ENCODE measurements at regions not wholly inside any gene's neighbourhood (a gene's known extent, or its start where the extent isn't known, plus 50 kb on each side); places are given as distances from the start of the nearest gene placed in this dataset.

- no peak for DNase-seq
- Histone ChIP-seq H3K4me3 (no peak overlapping the region), H3K4me1 (no peaks in the 10 kb centered on the region), H3K27me3 (no peaks in the 10 kb centered on the region), H3K9me3 (no peaks in the 10 kb centered on the region), H3K27ac (no peak overlapping the region), H3K36me3 (no peaks in the 10 kb centered on the region)
- TF ChIP-seq CTCF (IDR thresholded peaks at IDR 0.05) (no peak), POLR2A (IDR thresholded peaks at IDR 0.05) (no peak)
- intact Hi-C loops (cut with DNase I; ENCODE audit: low total_unique reads) = no loop called here
These were observed 381.0 kb upstream of the MEX3C start for GRCh38 chr18:51578406-51578980.

GRCh38 chr18:51580580-51580979, 383.1 kb upstream of the MEX3C start:
- Histone ChIP-seq H3K4me1 (no peaks in the 10 kb centered on the region), H3K4me3 (no peak overlapping the region), H3K9me3 (no peaks in the 10 kb centered on the region), H3K27ac (no peak overlapping the region), H3K36me3 (no peaks in the 10 kb centered on the region), H3K27me3 (no peaks in the 10 kb centered on the region)
- TF ChIP-seq POLR2A (IDR thresholded peaks at IDR 0.05) (no peak), CTCF (IDR thresholded peaks at IDR 0.05) (no peak)
- intact Hi-C loops (cut with DNase I; ENCODE audit: low total_unique reads) = no loop called here
- no peak for DNase-seq

GRCh38 chr18:51582551-51582950, 385.1 kb upstream of the MEX3C start:
- Histone ChIP-seq H3K4me3 (no peak overlapping the region), H3K27ac (no peak overlapping the region), H3K4me1 (no peaks in the 10 kb centered on the region), H3K27me3 (no peaks in the 10 kb centered on the region), H3K9me3 (no peaks in the 10 kb centered on the region), H3K36me3 (no peaks in the 10 kb centered on the region)
- DNase-seq = no peak
- TF ChIP-seq CTCF (IDR thresholded peaks at IDR 0.05) (no peak), POLR2A (IDR thresholded peaks at IDR 0.05) (no peak)
- intact Hi-C loops (cut with DNase I; ENCODE audit: low total_unique reads) = no loop called here

GRCh38 chr18:51588616-51589015, 391.1 kb upstream of the MEX3C start:
- DNase-seq = no peak
- Histone ChIP-seq H3K27me3 (no peaks in the 10 kb centered on the region), H3K36me3 (no peaks in the 10 kb centered on the region), H3K4me3 (no peak overlapping the region), H3K9me3 (no peaks in the 10 kb centered on the region), H3K27ac (no peak overlapping the region), H3K4me1 (no peaks in the 10 kb centered on the region)
- TF ChIP-seq POLR2A (IDR thresholded peaks at IDR 0.05) (no peak), CTCF (IDR thresholded peaks at IDR 0.05) (no peak)
- intact Hi-C loops (cut with DNase I; ENCODE audit: low total_unique reads) = no loop called here

DNA sequence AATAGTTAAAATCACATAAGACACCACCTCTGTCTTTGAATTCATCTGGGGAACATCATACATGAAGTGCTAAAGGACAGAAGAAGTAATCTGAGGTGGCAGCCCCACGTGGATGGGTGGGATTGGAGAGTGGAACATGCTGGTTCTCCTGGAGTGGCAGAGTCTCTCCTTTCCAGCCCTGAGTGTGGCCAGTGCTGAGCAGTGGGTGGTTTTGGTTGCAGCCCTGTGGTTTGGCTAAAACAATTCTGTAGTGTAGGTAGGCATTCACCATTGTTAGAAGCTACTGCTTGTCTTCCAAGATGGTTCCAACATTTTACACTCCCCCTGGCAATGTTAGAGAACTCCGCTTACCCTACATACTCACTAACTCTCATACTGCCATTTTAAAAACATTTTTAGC, 396.4 kb upstream of the MEX3C start:
- no peak for DNase-seq
- Histone ChIP-seq H3K4me1 (no peaks in the 10 kb centered on the region), H3K4me3 (no peak overlapping the region), H3K27ac (no peak overlapping the region), H3K36me3 (no peaks in the 10 kb centered on the region), H3K27me3 (no peaks in the 10 kb centered on the region), H3K9me3 (no peaks in the 10 kb centered on the region)
- TF ChIP-seq POLR2A (IDR thresholded peaks at IDR 0.05) = no peak
- TF ChIP-seq CTCF (IDR thresholded peaks at IDR 0.05) = no peak
- intact Hi-C loops (cut with DNase I; ENCODE audit: low total_unique reads) = no loop called here

All from uterus (tissue), 3 donors.